GM18520 (cell line): ENCODE measurements at regions not wholly inside any gene's neighbourhood (a gene's known extent, or its start where the extent isn't known, plus 50 kb on each side); places are given as distances from the start of the nearest gene placed in this dataset.
A peak's percentile ranks its signal among the peaks of the same experiment; 100 is the strongest.
"Not testable (repeated sequence)": the region's sequence is repeated elsewhere in the genome, so short reads cannot be mapped to it uniquely, and the experiment has no call there.

ENCODE experiments used
- ATAC-seq: cut with Tn5 transposase; IDR thresholded peaks from one replicate; pipeline ENCODE4 v1.9.1; 2021; ENCODE audit not compliant: unreplicated experiment

DNA sequence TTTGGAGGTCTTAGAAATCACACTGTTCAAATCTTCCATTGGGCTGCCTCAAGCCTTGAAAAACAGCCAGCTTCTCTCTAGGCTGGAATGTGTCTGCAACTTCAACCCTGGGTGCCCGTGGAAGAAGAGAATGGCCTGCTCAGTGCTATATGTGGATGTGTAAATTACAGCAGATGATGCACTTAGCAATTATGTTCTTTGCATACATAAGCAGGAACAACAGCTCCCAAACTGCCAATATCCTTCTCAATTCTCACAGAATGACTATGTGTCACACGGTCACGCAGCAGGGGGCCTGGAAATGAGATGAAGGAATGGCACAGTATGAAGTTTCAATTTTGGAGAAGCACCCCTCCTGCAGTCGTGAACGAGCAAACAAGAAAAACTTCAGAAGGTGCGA, 175.2 kb upstream of the SMARCA2 start:
- no peak for ATAC-seq

DNA sequence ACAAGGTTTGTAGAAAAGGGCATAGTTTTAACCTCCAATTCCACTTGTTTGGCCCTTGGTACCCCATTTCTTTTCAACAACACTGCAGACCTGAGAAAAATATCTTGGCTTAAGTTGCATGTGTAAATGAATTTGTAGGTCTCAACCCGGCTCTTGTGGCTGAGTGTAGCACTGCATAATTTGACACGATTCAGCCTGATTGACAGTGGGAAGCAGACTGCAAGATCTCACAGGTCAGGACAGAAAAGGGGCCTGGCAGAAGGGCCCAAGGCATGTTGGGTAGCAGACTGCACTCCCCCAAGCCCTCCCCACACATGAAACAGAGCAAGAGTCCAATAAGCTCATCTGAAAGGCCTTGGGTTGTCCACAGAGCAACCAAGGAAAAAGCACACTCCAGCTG, 169.7 kb upstream of the SMARCA2 start:
- no peak for ATAC-seq

DNA sequence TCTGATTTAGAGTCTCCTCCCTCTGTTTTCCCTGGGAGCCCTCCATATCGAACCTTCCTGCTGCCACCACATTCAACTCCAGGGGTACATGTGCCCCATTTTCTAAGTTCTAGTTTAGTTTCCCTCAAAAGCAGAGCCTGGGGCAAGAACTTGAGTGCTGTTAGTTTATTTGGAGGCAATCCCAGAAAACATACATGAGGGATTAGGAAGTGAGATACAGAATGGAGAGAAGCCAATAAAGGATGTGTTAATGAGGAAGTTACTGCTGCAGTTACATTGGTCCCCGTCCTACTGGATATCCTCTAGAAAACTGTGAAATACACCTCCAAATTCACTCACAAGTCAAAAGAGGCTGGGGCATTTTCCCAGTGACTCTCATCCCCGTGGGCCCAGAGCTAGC, 159.4 kb upstream of the SMARCA2 start:
- ATAC-seq: no peak

DNA sequence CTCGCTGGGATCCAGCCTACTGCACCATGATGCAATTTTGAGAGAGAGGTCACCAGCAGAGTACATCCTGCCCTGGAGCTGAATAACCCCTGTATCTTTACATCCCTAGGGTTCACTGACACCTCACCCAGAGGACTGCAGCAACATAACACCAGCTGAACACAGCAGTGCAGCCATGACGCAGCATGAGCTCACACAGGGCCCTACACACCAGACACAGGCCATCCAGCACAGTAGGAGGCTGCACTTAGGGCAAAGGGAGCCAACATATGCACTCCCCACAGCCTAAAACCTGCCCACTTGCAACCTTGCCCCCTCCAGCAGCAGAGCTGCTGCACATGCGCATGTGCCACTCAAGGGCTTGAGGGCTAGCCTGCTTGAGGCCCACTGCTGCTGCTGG, 157.3 kb upstream of the SMARCA2 start:
- no peak for ATAC-seq

- peak; percentile 60 for ATAC-seq
These were observed 145.3 kb upstream of the SMARCA2 start for GRCh38 chr9:1869843-1870242.

- ATAC-seq: no peak
These were observed 144.2 kb upstream of the SMARCA2 start for GRCh38 chr9:1870915-1871314.

- no peak for ATAC-seq
These were observed 143.3 kb upstream of the SMARCA2 start for GRCh38 chr9:1871626-1872419.

DNA sequence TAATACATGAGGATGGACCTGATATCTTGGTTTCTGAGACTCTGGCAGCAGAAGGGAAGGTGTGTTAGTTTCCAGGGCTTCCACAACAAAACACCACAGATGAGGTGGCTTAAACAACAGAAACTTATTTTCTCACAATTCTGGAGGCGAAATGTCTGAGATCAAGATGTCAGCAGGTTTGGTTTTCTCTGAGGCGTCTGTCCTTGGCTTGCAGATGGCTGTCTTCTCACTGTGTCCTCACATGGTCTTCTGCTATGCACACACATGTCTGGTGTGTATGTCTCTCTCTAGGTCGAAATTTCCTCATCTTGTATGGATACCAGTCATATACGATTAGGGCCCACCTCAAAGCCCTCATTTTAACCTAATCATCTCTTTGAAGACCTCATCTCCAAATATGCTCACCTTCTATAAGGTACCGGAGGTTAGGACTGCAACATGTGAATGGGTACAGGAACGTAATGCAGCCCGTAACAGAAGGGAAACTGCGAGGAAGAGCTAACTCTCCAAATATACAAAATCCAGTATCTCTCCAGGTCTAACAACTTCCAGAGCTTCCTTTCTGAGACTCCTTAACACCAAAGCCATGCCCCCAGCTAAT, 139.8 kb upstream of the SMARCA2 start:
- ATAC-seq: no peak

GRCh38 chr9:1875921-1876448, 139.2 kb upstream of the SMARCA2 start:
- ATAC-seq: peak; percentile 39

DNA sequence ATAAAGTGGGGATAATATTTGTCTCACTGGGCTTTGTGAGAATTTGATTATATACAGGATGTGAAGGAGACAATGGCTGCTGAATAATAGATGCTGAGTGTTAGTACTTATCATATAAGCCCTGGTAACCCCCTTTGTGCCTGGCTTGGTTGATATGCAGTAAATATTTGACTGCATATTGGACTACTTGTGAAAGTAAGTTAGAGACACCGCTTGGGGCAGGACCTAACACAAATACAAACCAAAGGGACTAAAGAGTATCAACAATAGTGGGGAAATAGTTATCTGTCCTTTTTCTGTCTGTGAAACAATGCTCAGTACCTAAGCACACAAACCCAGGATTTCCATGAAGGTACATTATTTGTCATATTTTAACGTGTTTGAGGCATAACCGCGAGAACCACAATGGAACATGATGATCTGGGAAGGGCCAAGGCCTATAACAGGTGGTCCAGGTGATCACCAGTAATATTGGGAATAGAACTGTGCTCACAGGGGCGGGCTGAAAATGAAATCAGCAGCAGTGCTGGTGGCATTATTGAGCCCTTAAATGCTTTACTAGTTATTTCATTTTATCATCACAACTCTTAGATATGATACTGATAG, 138.2 kb upstream of the SMARCA2 start:
- no peak for ATAC-seq

GRCh38 chr9:1877951-1878350, 137.2 kb upstream of the SMARCA2 start:
- no peak for ATAC-seq

DNA sequence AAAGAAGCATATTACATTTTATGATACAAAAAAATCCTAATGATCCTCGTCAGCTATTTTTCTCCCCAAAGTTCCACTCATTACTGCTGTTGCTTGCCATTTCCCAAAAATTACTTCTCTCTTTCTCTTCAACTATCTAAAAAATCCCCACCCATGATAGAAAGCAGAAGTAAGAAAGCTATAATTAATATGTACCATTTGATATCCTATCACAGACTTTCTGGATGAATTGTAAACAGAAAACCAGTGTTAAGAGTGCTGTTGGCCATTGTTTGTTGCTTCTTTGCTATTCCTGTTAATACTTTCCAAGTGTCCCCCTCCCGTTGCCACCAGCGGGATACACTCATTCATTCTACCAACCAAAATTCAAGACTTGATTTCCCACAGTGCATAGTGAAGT, 136.3 kb upstream of the SMARCA2 start:
- ATAC-seq: no peak

- peak; percentile 31 for ATAC-seq
These were observed 135.6 kb upstream of the SMARCA2 start for GRCh38 chr9:1879501-1879900.

DNA sequence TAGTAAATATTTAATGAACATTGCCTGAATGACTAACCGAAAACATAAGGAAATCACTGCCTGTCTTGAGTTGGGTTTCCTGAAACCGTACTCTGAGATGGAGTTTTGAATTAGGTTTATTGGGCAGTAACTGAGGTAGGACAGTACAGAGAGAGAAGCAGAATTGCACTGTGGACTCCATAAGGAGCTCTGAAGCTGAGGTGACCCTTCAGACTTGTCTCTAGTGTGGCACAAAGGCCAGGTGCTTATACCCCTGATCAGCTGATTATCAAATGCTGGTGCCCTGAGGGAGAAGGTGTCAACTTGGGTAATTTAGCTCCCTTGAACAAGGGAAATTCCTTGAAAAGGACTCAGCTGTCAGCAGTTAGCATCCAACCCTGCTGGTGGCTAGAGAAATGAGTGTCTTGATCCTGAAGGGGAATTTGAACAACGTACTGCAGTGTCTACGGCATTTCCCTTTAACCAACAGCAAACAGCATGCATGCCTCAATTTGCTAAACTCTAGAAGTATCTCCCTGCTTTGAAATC, 135.0 kb upstream of the SMARCA2 start:
- ATAC-seq: peak; percentile 21

DNA sequence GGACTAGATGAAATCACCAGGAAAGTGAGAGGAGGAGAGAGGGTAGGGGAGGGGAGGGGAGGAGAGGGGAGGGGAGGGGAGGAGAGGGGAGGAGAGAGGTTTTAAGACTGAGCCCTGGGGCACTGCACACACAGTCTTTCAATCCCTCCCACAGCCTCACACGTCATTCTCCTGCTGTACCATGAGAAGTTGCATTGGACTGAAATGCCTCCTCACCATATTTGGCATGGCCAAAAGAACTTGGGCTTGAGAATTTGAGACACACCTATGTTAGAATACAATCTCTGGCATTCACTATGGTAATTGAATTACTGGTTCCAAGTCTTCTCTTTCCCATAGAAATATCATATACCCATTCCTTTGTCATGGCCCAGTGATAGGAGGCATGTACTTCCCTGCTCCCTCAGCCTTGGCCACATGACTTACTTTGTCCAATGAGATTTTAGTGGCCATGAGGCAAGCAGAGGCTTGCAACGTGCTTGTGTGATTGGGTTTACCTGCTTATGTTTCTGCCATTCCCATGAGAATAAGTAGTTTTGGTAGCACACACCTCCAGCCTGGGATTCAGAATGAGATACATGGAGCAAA, 133.3 kb upstream of the SMARCA2 start:
- no peak for ATAC-seq

DNA sequence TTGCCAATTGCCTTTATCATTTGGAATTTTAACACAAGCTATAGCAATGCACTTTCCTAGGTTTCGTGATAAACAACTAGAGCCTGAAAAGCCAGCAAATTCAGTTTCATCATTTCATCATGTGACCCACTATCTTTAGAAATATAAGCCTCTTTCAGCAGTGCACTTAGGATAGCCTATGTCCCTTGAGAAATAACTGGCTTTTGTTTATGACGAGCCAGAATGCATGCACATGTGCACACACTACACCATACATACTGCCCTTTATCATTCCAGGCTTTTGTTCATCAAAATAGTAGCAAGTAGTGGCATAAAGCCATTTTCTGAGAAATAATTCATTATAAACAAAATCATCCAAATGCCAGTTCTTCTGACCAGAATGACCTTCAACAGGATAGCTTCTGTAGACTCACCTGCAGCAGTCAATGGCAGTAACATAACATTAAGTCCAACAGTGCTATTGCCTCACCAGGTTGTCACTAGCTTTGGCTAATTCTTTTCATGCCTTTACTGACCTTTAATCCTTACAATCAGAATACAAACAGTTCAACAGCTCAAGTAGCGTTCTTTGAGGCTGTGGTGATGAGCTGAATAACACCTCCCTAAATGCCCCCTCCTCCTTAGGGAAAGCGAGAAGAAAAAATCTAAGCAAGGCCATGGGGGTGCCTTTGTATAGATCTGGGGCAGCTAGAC, 132.3 kb upstream of the SMARCA2 start:
- no peak for ATAC-seq

DNA sequence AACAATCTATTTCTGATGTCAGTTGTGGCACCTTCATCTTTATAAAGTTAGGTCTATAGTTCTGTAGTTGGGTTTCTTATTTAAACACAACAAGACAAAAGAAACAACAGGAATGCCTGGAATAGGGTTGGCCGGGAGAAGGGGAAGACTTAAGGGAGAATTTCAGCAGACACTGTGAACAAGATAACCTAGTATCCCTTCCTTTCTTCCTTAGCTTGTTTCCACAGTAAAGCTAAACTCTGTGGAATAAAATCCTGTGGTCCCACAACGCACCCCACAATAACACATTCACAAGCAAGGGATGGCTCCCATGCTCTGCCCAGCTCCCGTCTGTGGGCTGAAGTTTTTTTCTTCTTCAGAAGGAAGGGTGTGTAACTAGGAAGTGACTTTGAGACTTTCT, 124.9 kb upstream of the SMARCA2 start:
- ATAC-seq: no peak

DNA sequence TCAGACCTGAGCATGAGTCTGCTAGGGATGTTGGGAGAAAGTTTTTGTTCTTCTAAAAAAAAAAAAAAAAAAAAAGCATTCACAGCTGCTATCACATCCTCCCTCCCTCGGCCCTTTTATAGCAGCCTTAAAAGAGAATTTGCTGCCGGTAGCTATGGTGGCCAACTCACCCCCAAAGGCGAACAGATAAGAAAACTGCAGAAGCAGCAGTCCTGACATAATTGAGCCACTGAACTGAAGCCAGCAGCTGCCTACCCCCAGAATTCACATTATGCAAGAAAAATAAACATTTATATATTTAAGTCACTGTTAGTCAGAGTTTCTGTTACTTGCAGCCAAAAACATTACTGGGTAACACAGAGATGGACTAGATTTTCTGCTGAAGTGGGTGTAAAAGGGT, 124.3 kb upstream of the SMARCA2 start:
- ATAC-seq: no peak

GRCh38 chr9:1903080-1903704, 112.0 kb upstream of the SMARCA2 start:
- not testable (repeated sequence) for ATAC-seq

- no peak for ATAC-seq
These were observed 107.7 kb upstream of the SMARCA2 start for GRCh38 chr9:1907465-1907864.
